Activated T-helper 9 cell treated with anti-CD3 and anti-CD28 coated beads, Interleukin-2, amount 50 U/mL, for 16 hours (primary cell): ENCODE measurements at regions not wholly inside any gene's neighbourhood (a gene's known extent, or its start where the extent isn't known, plus 50 kb on each side); places are given as distances from the start of the nearest gene placed in this dataset.
"Not testable (repeated sequence)": the region's sequence is repeated elsewhere in the genome, so short reads cannot be mapped to it uniquely, and the experiment has no call there.

Experiments
- DNase-seq: peaks from one replicate; pipeline ENCODE4 v3.0.0-alpha.2; 2020; ENCODE audit warnings: low read depth

- DNase-seq: peak; percentile 13
These were observed 153.8 kb downstream of the TMEM121 start for GRCh38 chr14:105679959-105680735.

GRCh38 chr14:105680736-105681098 lies 154.3 kb downstream of the TMEM121 start:
- DNase-seq: not testable (repeated sequence)

- not testable (repeated sequence) for DNase-seq
These were observed 155.3 kb downstream of the TMEM121 start for GRCh38 chr14:105681606-105682185.

GRCh38 chr14:105682442-105682841 lies 156.1 kb downstream of the TMEM121 start:
- DNase-seq: not testable (repeated sequence)

- no peak for DNase-seq
These were observed 156.7 kb downstream of the TMEM121 start for GRCh38 chr14:105682956-105683570.

- not testable (repeated sequence) for DNase-seq
These were observed 157.7 kb downstream of the TMEM121 start for GRCh38 chr14:105684056-105684455.

- not testable (repeated sequence) for DNase-seq
These were observed 158.2 kb downstream of the TMEM121 start for GRCh38 chr14:105684597-105684996.

GRCh38 chr14:105685003-105685402 lies 158.6 kb downstream of the TMEM121 start:
- DNase-seq: no peak

GRCh38 chr14:105685605-105686004 lies 159.2 kb downstream of the TMEM121 start:
- not testable (repeated sequence) for DNase-seq

- DNase-seq: not testable (repeated sequence)
These were observed 159.7 kb downstream of the TMEM121 start for GRCh38 chr14:105686050-105686449.

GRCh38 chr14:105686462-105687170 lies 160.2 kb downstream of the TMEM121 start:
- not testable (repeated sequence) for DNase-seq

GRCh38 chr14:105687171-105688022 lies 161.0 kb downstream of the TMEM121 start:
- DNase-seq: not testable (repeated sequence)

- DNase-seq: not testable (repeated sequence)
These were observed 161.6 kb downstream of the TMEM121 start for GRCh38 chr14:105688023-105688351.

GRCh38 chr14:105688664-105689221 lies 162.4 kb downstream of the TMEM121 start:
- DNase-seq: not testable (repeated sequence)

GRCh38 chr14:105689722-105690121 lies 163.3 kb downstream of the TMEM121 start:
- no peak for DNase-seq

GRCh38 chr14:105690671-105691070 lies 164.3 kb downstream of the TMEM121 start:
- DNase-seq: no peak

- not testable (repeated sequence) for DNase-seq
These were observed 165.1 kb downstream of the TMEM121 start for GRCh38 chr14:105691321-105692109.

- DNase-seq: not testable (repeated sequence)
These were observed 165.8 kb downstream of the TMEM121 start for GRCh38 chr14:105692110-105692685.

GRCh38 chr14:105694961-105695360 lies 168.6 kb downstream of the TMEM121 start:
- DNase-seq: no peak

GRCh38 chr14:105696388-105696787 lies 170.0 kb downstream of the TMEM121 start:
- DNase-seq: not testable (repeated sequence)
